SK-N-SH (cell line): ENCODE measurements at regions not wholly inside any gene's neighbourhood (a gene's known extent, or its start where the extent isn't known, plus 50 kb on each side); places are given as distances from the start of the nearest gene placed in this dataset.

Source experiments
- CTCF ChIA-PET: fragments of 300-600, 350-600 bp; formaldehyde crosslinking; extraction: SDS; loops from one replicate; lab custom pipeline; 2021; lab: Yijun Ruan, JAX
- POLR2A ChIA-PET: fragments of 350-600 bp; sonication (Branson Sonifier 250); formaldehyde crosslinking; extraction: SDS; loops from one replicate; lab custom pipeline; 2020; ENCODE audit warnings: antibody characterized with exemption, inconsistent platforms; lab: Yijun Ruan, JAX
- DNase-seq: peaks from one replicate; pipeline ENCODE4 v3.0.0; 2012
- H2AFZ ChIP-seq: fragments of 200-600 bp; sonication (generic); 2 replicates; pipeline ENCODE4 v1.8.1; 2016; ENCODE audit warnings: antibody characterized with exemption, mild to moderate bottlenecking, low read depth
- H3F3A ChIP-seq: fragments of 200-600 bp; sonication (generic); replicated peaks from 2 replicates; pipeline ENCODE3; 2016; ENCODE audit warnings: antibody characterized with exemption, mild to moderate bottlenecking; ENCODE audit not compliant: insufficient read depth
- H3K27ac ChIP-seq, 2 experiments: fragments of 200-500 bp in 1 of 2; fragments of 200-600 bp in 1 of 2; sonication (Bioruptor generic) in 1 of 2; sonication (generic), shearing (Covaris generic) in 1 of 2; 2 replicates each; pipeline versions ENCODE4 v1.5.1 to v1.6.1; 2014 to 2016; ENCODE audit warnings: low read depth in 2 of 2, inconsistent platforms in 1 of 2, low read length in 1 of 2, mild to moderate bottlenecking in 1 of 2, mixed read lengths in 1 of 2
- H3K27me3 ChIP-seq: fragments of 200-600 bp; sonication (generic), shearing (Covaris generic); 2 replicates; pipeline ENCODE4 v1.6.1; 2016; ENCODE audit warnings: mixed run types; ENCODE audit not compliant: insufficient read depth
- H3K36me3 ChIP-seq, 2 experiments: fragments of 200-500 bp in 1 of 2; fragments of 200-600 bp in 1 of 2; sonication (Bioruptor generic) in 1 of 2; sonication (generic) in 1 of 2; replicated peaks in 1 of 2; 2 replicates each; pipeline versions ENCODE3 to v1.5.1; 2014 to 2016; ENCODE audit warnings: low read length in 1 of 2, mild to moderate bottlenecking in 1 of 2; ENCODE audit not compliant: insufficient read depth in 2 of 2, control insufficient read depth in 1 of 2
- H3K4me1 ChIP-seq, 2 experiments: fragments of 200-500 bp in 1 of 2; fragments of 200-600 bp in 1 of 2; sonication (Bioruptor generic) in 1 of 2; sonication (generic), shearing (Covaris generic) in 1 of 2; 2 replicates each; pipeline versions ENCODE4 v1.5.1 to v1.6.1; 2014 to 2016; ENCODE audit warnings: low read depth in 1 of 2, low read length in 1 of 2, mixed run types in 1 of 2; ENCODE audit not compliant: insufficient read depth in 2 of 2, control insufficient read depth in 1 of 2
- H3K4me2 ChIP-seq: fragments of 200-600 bp; sonication (generic), shearing (Covaris generic); 2 replicates; pipeline ENCODE4 v1.6.1; 2017; ENCODE audit warnings: mixed run types
- H3K4me3 ChIP-seq, 2 experiments: fragments of 200-500 bp in 1 of 2; fragments of 200-600 bp in 1 of 2; sonication (Bioruptor generic) in 1 of 2; sonication (generic), shearing (Covaris generic) in 1 of 2; 2 replicates each; pipeline versions ENCODE4 v1.5.1 to v1.8.1; 2014 to 2016; ENCODE audit warnings: low read depth in 2 of 2, inconsistent platforms in 1 of 2, low read length in 1 of 2, mild to moderate bottlenecking in 1 of 2, mixed read lengths in 1 of 2, moderate library complexity in 1 of 2
- H3K79me2 ChIP-seq: fragments of 200-600 bp; sonication (generic); 2 replicates; pipeline ENCODE4 v1.8.1; 2017; ENCODE audit warnings: mild to moderate bottlenecking; ENCODE audit not compliant: insufficient read depth
- H3K9ac ChIP-seq: fragments of 200-600 bp; sonication (generic); 2 replicates; pipeline ENCODE4 v1.6.1; 2017; ENCODE audit warnings: mixed run types
- H3K9me2 ChIP-seq: fragments of 200-600 bp; sonication (generic); 2 replicates; pipeline ENCODE4 v1.6.1; 2017; ENCODE audit warnings: mixed run types
- H3K9me3 ChIP-seq: fragments of 200-600 bp; sonication (generic); 2 replicates; pipeline ENCODE4 v1.6.1; 2017; ENCODE audit warnings: mixed run types, mild to moderate bottlenecking, moderate library complexity
- H4K20me1 ChIP-seq: fragments of 200-600 bp; sonication (generic); 2 replicates; pipeline ENCODE4 v1.6.1; 2017; ENCODE audit warnings: mild to moderate bottlenecking, mixed run types; ENCODE audit not compliant: insufficient read depth
- ELF1 ChIP-seq: IDR thresholded peaks from 2 replicates; pipeline ENCODE4 v1.4.0; 2012
- EP300 ChIP-seq, 2 experiments: IDR thresholded peaks; 2 replicates each; pipeline versions ENCODE4 v1.4.0 to v1.6.1; 2012; ENCODE audit warnings: borderline replicate concordance in 1 of 2, low read depth in 1 of 2, low read length in 1 of 2
- EZH2phosphoT487 ChIP-seq: fragments of 200-600 bp; sonication (generic); IDR thresholded peaks from 2 replicates; pipeline ENCODE4 v1.6.1; 2017; ENCODE audit warnings: low read depth, mixed run types, mild to moderate bottlenecking, antibody characterized with exemption, moderate library complexity, borderline replicate concordance
- FOXJ3 ChIP-seq: sonication (generic); formaldehyde crosslinking; IDR thresholded peaks from 2 replicates; pipeline ENCODE4 v1.5.1; 2020; ENCODE audit warnings: mild to moderate bottlenecking, missing genetic modification reagents
- GABPA ChIP-seq: IDR thresholded peaks from 2 replicates; pipeline ENCODE4 v1.4.0; 2012; ENCODE audit warnings: low read depth, mild to moderate bottlenecking
- GATA2 ChIP-seq: sonication (generic); formaldehyde crosslinking; IDR thresholded peaks from 2 replicates; pipeline ENCODE4 v1.5.0; 2020; ENCODE audit warnings: mild to moderate bottlenecking, missing genetic modification reagents
- IRF3 ChIP-seq: fragments of 150-350 bp; IDR thresholded peaks from 2 replicates; pipeline ENCODE4 v1.6.1; 2016; ENCODE audit warnings: mild to moderate bottlenecking, low read depth, low read length
- JUND ChIP-seq: IDR thresholded peaks from 2 replicates; pipeline ENCODE4 v1.4.0; 2012
- MEF2A ChIP-seq: IDR thresholded peaks from 2 replicates; pipeline ENCODE4 v1.4.0; 2012; ENCODE audit warnings: low read depth, borderline replicate concordance
- RAD21 ChIP-seq: IDR thresholded peaks from 2 replicates; pipeline ENCODE4 v1.6.1; 2012; ENCODE audit warnings: mild to moderate bottlenecking, low read length
- RCOR1 ChIP-seq: fragments of 150-350 bp; IDR thresholded peaks from 2 replicates; pipeline ENCODE4 v1.6.1; 2017; ENCODE audit warnings: antibody characterized with exemption, low read length
- RFX5 ChIP-seq: IDR thresholded peaks from 2 replicates; pipeline ENCODE4 v1.6.1; 2012; ENCODE audit warnings: mild to moderate bottlenecking, improper control_type of control experiment, low read length
- RXRA ChIP-seq: IDR thresholded peaks from 2 replicates; pipeline ENCODE4 v1.4.0; 2012; ENCODE audit warnings: low read depth, mild to moderate bottlenecking, borderline replicate concordance
- SIN3A ChIP-seq: IDR thresholded peaks from 2 replicates; pipeline ENCODE4 v1.6.1; 2012; ENCODE audit warnings: low read depth, mild to moderate bottlenecking, low read length, moderate library complexity, borderline replicate concordance
- SMC3 ChIP-seq: IDR thresholded peaks from 2 replicates; pipeline ENCODE4 v1.6.1; 2012; ENCODE audit warnings: low read depth, low read length, improper control_type of control experiment
- TAF1 ChIP-seq: IDR thresholded peaks from 2 replicates; pipeline ENCODE4 v1.6.1; 2012; ENCODE audit warnings: low read depth, mild to moderate bottlenecking, low read length, moderate library complexity, borderline replicate concordance
- TCF12 ChIP-seq: IDR thresholded peaks from 2 replicates; pipeline ENCODE4 v1.4.0; 2012
- YY1 ChIP-seq: IDR thresholded peaks from 2 replicates; pipeline ENCODE4 v1.4.0; 2012; ENCODE audit warnings: low read depth, mild to moderate bottlenecking
- ZBTB33 ChIP-seq: IDR thresholded peaks from 2 replicates; pipeline ENCODE4 v1.4.0; 2012; ENCODE audit warnings: low read depth, borderline replicate concordance
- WGBS: methylation state at CpG from one replicate; pipeline ENCODE4 v1.1.6; 2017; ENCODE audit warnings: low lambda C conversion rate; 5-methylcytosine and 5-hydroxymethylcytosine counted together
- TF ChIP-seq, protein P1 (sequence below): IDR thresholded peaks from 2 replicates; pipeline ENCODE4 v1.6.1; 2012; ENCODE audit warnings: mild to moderate bottlenecking, low read depth, low read length, moderate library complexity

DNA sequence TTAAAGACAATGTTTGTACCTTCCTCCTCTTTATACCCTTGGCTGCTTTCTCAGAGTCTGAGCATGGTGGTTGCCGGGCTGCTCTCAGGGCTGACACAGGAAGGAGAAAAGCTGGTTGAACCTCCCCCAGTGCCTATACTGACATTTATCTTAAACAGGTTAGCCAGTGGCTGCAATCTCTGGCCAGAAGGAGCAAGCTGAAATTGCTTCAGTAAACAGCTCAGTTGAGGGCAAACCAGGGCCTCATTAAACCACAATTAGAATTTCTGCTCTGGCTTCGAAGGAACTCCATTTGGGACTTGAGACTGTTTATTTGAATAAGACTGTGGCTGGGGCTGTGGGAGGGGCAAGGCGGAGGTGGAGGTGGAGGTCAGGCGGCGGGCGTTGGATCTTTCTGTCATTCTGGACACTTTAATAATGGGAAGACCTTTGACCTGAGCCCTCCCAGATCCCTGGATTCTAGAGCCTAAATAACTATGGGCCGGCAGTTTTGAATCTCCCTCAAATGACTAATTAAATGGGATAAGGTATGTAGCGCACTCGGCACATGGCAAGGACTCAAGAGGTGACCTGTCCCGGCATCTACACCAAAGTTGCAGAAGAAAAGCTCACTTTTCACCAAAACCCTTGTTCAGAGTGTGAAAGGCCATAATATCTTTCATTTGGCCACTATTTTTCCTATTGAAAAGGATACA is 120.6 kb upstream of the MYCN start:
- Histone ChIP-seq H3K9me3 (no peaks in the 10 kb centered on the region), H3K4me3 (no peak overlapping the region), H3K27ac (peak overlapping the region in 1 of 2 experiments; percentile 8; a peak in 1 of 4 replicates), H3K79me2 (no peaks in the 10 kb centered on the region), H2AFZ (no peak overlapping the region), H3K4me2 (no peak overlapping the region), H3K4me1 (peaks cover 0 to 11% of the 10 kb centered on the region in 2 experiments; a peak in 1 of 4 replicates), H4K20me1 (no peaks in the 10 kb centered on the region), H3K9me2 (no peaks in the 10 kb centered on the region), H3K36me3 (no peaks in the 10 kb centered on the region)
- WGBS, result 57% methylated on average over 10 of the region's 10 CpGs
- no peak for DNase-seq
- POLR2A ChIA-PET, result no interaction called here
- no peak for TF ChIP-seq RAD21
- TF ChIP-seq TAF1, result no peak
- TF ChIP-seq MEF2A, result no peak
- no peak for TF ChIP-seq ZBTB33
- TF ChIP-seq EZH2phosphoT487, result no peak
- no peak for TF ChIP-seq YY1
- TF ChIP-seq TCF12, result no peak
- TF ChIP-seq FOXJ3 (CRISPR knock-in tag), result no peak
- TF ChIP-seq JUND, result no peak
- no peak for TF ChIP-seq RCOR1
- no peak for TF ChIP-seq GABPA
- TF ChIP-seq RFX5, result no peak
- TF ChIP-seq ELF1, result no peak
- no peak for TF ChIP-seq SIN3A
- TF ChIP-seq, all 33 proteins: peak for 0
- Histone ChIP-seq H3K27me3 (no peaks in the 10 kb centered on the region), H3F3A (no peaks in the 10 kb centered on the region), H3K9ac (no peak overlapping the region)
- CTCF ChIA-PET, result interaction anchor here (1.1 to 1.3 kb wide), 4 partner anchors 11 to 120 kb away, joined by 3 to 4 read pairs (median 3); no protein-coding TSS in a partner anchor

DNA sequence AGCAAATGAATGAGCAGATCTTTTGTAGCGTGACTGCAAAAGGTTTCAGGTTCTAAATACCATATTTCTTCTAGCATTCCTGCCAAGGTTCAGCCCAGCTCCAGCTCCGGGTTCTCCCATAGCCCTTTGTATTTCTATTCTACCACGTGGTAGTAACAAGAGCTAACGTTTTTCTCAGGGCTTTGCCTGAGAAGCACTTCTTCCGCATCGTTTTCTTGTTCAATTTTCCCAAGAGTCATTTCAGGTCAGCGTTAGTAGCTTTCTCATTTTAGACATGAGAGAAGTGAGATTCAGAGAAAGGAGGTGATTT is 120.1 kb upstream of the MYCN start:
- no peaks in the 10 kb centered on the region for H3K79me2 ChIP-seq
- no peak overlapping the region for H3K9ac ChIP-seq
- H3K27me3 ChIP-seq, result no peaks in the 10 kb centered on the region
- no peaks in the 10 kb centered on the region for H3F3A ChIP-seq
- no peak overlapping the region for H2AFZ ChIP-seq
- 45% methylated on average over 7 of the region's 7 CpGs for WGBS
- no peak overlapping the region for H3K4me2 ChIP-seq
- CTCF ChIA-PET, result interaction anchor here (1.3 kb wide), 2 partner anchors 11 to 23 kb away, joined by 3 to 4 read pairs; no protein-coding TSS in a partner anchor
- no peak for DNase-seq
- no peak overlapping the region for H3K4me3 ChIP-seq
- no peak overlapping the region for H3K27ac ChIP-seq
- peaks cover 0 to 11% of the 10 kb centered on the region in 2 experiments; a peak in 1 of 4 replicates for H3K4me1 ChIP-seq
- POLR2A ChIA-PET, result no interaction called here
- TF ChIP-seq EP300 (IDR thresholded peaks at IDR 0.05; ENCODE audit: borderline replicate concordance in 1 of 2, low read depth in 1 of 2, low read length in 1 of 2) (no peak), IRF3 (no peak), RXRA (no peak), SMC3 (no peak), GATA2 (CRISPR knock-in tag) (no peak), MEF2A (no peak), RFX5 (no peak), RAD21 (no peak)
- TF ChIP-seq, protein P1, sequence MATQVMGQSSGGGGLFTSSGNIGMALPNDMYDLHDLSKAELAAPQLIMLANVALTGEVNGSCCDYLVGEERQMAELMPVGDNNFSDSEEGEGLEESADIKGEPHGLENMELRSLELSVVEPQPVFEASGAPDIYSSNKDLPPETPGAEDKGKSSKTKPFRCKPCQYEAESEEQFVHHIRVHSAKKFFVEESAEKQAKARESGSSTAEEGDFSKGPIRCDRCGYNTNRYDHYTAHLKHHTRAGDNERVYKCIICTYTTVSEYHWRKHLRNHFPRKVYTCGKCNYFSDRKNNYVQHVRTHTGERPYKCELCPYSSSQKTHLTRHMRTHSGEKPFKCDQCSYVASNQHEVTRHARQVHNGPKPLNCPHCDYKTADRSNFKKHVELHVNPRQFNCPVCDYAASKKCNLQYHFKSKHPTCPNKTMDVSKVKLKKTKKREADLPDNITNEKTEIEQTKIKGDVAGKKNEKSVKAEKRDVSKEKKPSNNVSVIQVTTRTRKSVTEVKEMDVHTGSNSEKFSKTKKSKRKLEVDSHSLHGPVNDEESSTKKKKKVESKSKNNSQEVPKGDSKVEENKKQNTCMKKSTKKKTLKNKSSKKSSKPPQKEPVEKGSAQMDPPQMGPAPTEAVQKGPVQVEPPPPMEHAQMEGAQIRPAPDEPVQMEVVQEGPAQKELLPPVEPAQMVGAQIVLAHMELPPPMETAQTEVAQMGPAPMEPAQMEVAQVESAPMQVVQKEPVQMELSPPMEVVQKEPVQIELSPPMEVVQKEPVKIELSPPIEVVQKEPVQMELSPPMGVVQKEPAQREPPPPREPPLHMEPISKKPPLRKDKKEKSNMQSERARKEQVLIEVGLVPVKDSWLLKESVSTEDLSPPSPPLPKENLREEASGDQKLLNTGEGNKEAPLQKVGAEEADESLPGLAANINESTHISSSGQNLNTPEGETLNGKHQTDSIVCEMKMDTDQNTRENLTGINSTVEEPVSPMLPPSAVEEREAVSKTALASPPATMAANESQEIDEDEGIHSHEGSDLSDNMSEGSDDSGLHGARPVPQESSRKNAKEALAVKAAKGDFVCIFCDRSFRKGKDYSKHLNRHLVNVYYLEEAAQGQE, result no peak
- no peaks in the 10 kb centered on the region for H3K9me2 ChIP-seq
- no peaks in the 10 kb centered on the region for H4K20me1 ChIP-seq
- no peaks in the 10 kb centered on the region for H3K9me3 ChIP-seq
- H3K36me3 ChIP-seq, result no peaks in the 10 kb centered on the region
